Spleen (tissue), 7 donors: ENCODE measurements at regions not wholly inside any gene's neighbourhood (a gene's known extent, or its start where the extent isn't known, plus 50 kb on each side); places are given as distances from the start of the nearest gene placed in this dataset.

Source experiments
- CTCF ChIP-seq, 11 experiments: fragments of 200-600 bp in 7 of 11; fragments of 450-650 bp in 4 of 11; sonication (generic) in 4 of 11; IDR thresholded peaks in 8 of 11; conservative IDR thresholded peaks in 3 of 11; 1 replicate in 7 of 11; 2 replicates in 4 of 11; pipeline versions ENCODE4 v1.4.0 to v1.8.0; 2016 to 2021; ENCODE audit warnings: antibody characterized with exemption in 11 of 11, inconsistent platforms in 4 of 11, mild to moderate bottlenecking in 1 of 11
- POLR2A ChIP-seq, 3 donors: fragments of 450-650 bp; IDR thresholded peaks; one replicate each; pipeline ENCODE4 v1.5.1; 2017; ENCODE audit warnings: antibody characterized with exemption in 3 of 3, mild to moderate bottlenecking in 1 of 3
- donor health status: DM: no; HTN: no; CAD: no; lungs with moderate emphysema.
- donor health status: DM: no; HTN: no; CAD: no.
- donor health status: DM: no; HTN: no; CAD: no.

GRCh38 chr7:81008901-81009300 lies 90.0 kb upstream of the SEMA3C start:
- no peak for TF ChIP-seq CTCF (IDR thresholded peaks at IDR 0.05 in 8 of 11, conservative IDR thresholded peaks at IDR 0.05 in 3 of 11)
- no peak for TF ChIP-seq POLR2A (IDR thresholded peaks at IDR 0.05)
